WTC11 (cell line): ENCODE measurements at regions not wholly inside any gene's neighbourhood (a gene's known extent, or its start where the extent isn't known, plus 50 kb on each side); places are given as distances from the start of the nearest gene placed in this dataset.

Experiments
- ATF2 ChIP-seq: sonication (generic); formaldehyde crosslinking; IDR thresholded peaks from 2 replicates; pipeline ENCODE4 v1.8.1; 2022; ENCODE audit warnings: low read depth, missing genetic modification reagents, borderline replicate concordance
- CTCF ChIP-seq: fragments of 200-600 bp; IDR thresholded peaks from 2 replicates; pipeline ENCODE4 v1.8.0; 2022; ENCODE audit warnings: antibody characterized with exemption
- MAX ChIP-seq: sonication (generic); formaldehyde crosslinking; IDR thresholded peaks from 2 replicates; pipeline ENCODE4 v1.8.0; 2022; ENCODE audit warnings: mild to moderate bottlenecking, missing genetic modification reagents
- NR2C2 ChIP-seq: sonication (generic); formaldehyde crosslinking; IDR thresholded peaks from 2 replicates; pipeline ENCODE4 v1.8.0; 2022; ENCODE audit warnings: mild to moderate bottlenecking, missing genetic modification reagents
- TEAD4 ChIP-seq: sonication (generic); formaldehyde crosslinking; IDR thresholded peaks from 2 replicates; pipeline ENCODE4 v1.8.0; 2022; ENCODE audit warnings: mild to moderate bottlenecking, missing genetic modification reagents

- TF ChIP-seq ATF2 (CRISPR knock-in tag) (no peak), TEAD4 (no peak), CTCF (no peak), NR2C2 (CRISPR knock-in tag) (no peak), MAX (CRISPR knock-in tag) (no peak)
These were observed 100.5 kb upstream of the DAB2 start for GRCh38 chr5:39525271-39525670.
